ENCODE measurements at regions not wholly inside any gene's neighbourhood (a gene's known extent, or its start where the extent isn't known, plus 50 kb on each side); places are given as distances from the start of the nearest gene placed in this dataset.

GRCh38 chr13:83048419-83048818, 833.9 kb downstream of the SLITRK1 start:
- no peak for TF ChIP-seq CTCF (IDR thresholded peaks at IDR 0.05; ENCODE audit: extremely low read depth, insufficient read depth, missing control alignments)
- in situ Hi-C loops (cut with MboI; ENCODE audit: low pct_unique_long_range_greater_than_20kb, low sequenced_read_pairs, unreplicated experiment) = no loop called here
- DNase-seq (ENCODE audit: low spot score) = no peak

- no peak for TF ChIP-seq CTCF (IDR thresholded peaks at IDR 0.05; ENCODE audit: extremely low read depth, insufficient read depth, missing control alignments)
- DNase-seq (ENCODE audit: low spot score) = no peak
- in situ Hi-C loops (cut with MboI; ENCODE audit: low pct_unique_long_range_greater_than_20kb, low sequenced_read_pairs, unreplicated experiment) = no loop called here
Observed at GRCh38 chr13:83024955-83025594, 857.2 kb downstream of the SLITRK1 start.

GRCh38 chr13:83024232-83024631, 858.0 kb downstream of the SLITRK1 start:
- in situ Hi-C loops (cut with MboI; ENCODE audit: low pct_unique_long_range_greater_than_20kb, low sequenced_read_pairs, unreplicated experiment) = no loop called here
- no peak for DNase-seq (ENCODE audit: low spot score)
- TF ChIP-seq CTCF (IDR thresholded peaks at IDR 0.05; ENCODE audit: extremely low read depth, insufficient read depth, missing control alignments) = no peak

- DNase-seq (ENCODE audit: low spot score) = no peak
- in situ Hi-C loops (cut with MboI; ENCODE audit: low pct_unique_long_range_greater_than_20kb, low sequenced_read_pairs, unreplicated experiment) = no loop called here
Observed at GRCh38 chr13:83019986-83020385, 862.3 kb downstream of the SLITRK1 start.

GRCh38 chr13:83009987-83010386, 872.3 kb downstream of the SLITRK1 start:
- no peak for TF ChIP-seq CTCF (IDR thresholded peaks at IDR 0.05; ENCODE audit: extremely low read depth, insufficient read depth, missing control alignments)
- in situ Hi-C loops (cut with MboI; ENCODE audit: low pct_unique_long_range_greater_than_20kb, low sequenced_read_pairs, unreplicated experiment) = no loop called here
- no peak for DNase-seq (ENCODE audit: low spot score)

More at GRCh38 chr13:83019986-83020385, 862.3 kb downstream of the SLITRK1 start:
- no peak for TF ChIP-seq CTCF (IDR thresholded peaks at IDR 0.05; ENCODE audit: extremely low read depth, insufficient read depth, missing control alignments)

- in situ Hi-C loops (cut with MboI; ENCODE audit: low pct_unique_long_range_greater_than_20kb, low sequenced_read_pairs, unreplicated experiment) = no loop called here
- no peak for DNase-seq (ENCODE audit: low spot score)
- no peak for TF ChIP-seq CTCF (IDR thresholded peaks at IDR 0.05; ENCODE audit: extremely low read depth, insufficient read depth, missing control alignments)
Observed at GRCh38 chr13:83008212-83008929, 873.9 kb downstream of the SLITRK1 start.
